T-helper 2 cell treated with Interferon-gamma antibody and Interleukin-4, amounts not matched to agents 5 μg/mL and 100 μg/mL, for 36 hours (primary cell): ENCODE measurements at regions not wholly inside any gene's neighbourhood (a gene's known extent, or its start where the extent isn't known, plus 50 kb on each side); places are given as distances from the start of the nearest gene placed in this dataset.

Source experiments
- DNase-seq: peaks from one replicate; pipeline ENCODE4 v3.0.0; 2021; ENCODE audit warnings: low spot score
- H3K27ac Mint-ChIP-seq: one replicate; pipeline ENCODE4 v1.8.0; 2021; ENCODE audit warnings: mild to moderate bottlenecking, mixed read lengths
- H3K27me3 Mint-ChIP-seq: one replicate; pipeline ENCODE4 v1.8.0; 2021; ENCODE audit warnings: low read depth, mixed read lengths
- H3K36me3 Mint-ChIP-seq: one replicate; pipeline ENCODE4 v1.8.0; 2021; ENCODE audit warnings: low read depth, mixed read lengths
- H3K4me1 Mint-ChIP-seq: one replicate; pipeline ENCODE4 v1.8.0; 2021; ENCODE audit warnings: low read depth, mixed read lengths
- H3K4me3 Mint-ChIP-seq: one replicate; pipeline ENCODE4 v1.8.0; 2022; ENCODE audit warnings: mild to moderate bottlenecking, moderate library complexity, mixed read lengths
- H3K9me3 Mint-ChIP-seq: one replicate; pipeline ENCODE4 v1.8.0; 2021; ENCODE audit warnings: mixed read lengths

DNA sequence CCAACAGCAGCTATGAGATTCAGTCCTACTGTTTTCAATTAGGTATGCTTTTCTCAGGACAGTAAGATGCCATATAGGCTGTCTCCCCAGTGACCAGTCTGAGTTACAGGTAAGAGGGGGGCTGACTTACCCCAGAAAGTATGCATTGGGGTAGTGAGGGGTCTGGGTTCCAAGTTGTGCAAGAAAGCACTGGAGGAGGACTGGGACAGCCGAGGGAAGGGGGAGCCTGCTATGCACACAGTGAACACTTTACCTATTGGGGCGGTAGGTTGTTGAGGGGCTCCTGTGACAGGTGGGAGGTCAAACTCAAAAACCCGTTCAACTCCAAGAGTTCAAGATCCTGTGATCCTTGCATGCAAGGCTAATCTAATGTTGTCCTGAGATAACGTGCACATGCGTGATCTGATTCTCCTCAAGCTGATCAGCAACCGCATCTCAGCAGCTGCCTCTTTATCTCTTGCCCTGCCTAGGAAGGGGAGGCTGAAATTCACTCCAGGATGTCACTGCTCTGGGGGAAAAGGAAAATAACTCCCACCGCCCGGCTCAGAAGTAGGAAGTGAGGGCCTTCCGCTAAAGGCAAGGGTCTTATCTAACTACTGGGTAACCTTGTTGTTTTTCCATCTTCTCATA, 108.8 kb upstream of the KIT start:
- H3K4me3 Mint-ChIP-seq = no peak overlapping the region

DNA sequence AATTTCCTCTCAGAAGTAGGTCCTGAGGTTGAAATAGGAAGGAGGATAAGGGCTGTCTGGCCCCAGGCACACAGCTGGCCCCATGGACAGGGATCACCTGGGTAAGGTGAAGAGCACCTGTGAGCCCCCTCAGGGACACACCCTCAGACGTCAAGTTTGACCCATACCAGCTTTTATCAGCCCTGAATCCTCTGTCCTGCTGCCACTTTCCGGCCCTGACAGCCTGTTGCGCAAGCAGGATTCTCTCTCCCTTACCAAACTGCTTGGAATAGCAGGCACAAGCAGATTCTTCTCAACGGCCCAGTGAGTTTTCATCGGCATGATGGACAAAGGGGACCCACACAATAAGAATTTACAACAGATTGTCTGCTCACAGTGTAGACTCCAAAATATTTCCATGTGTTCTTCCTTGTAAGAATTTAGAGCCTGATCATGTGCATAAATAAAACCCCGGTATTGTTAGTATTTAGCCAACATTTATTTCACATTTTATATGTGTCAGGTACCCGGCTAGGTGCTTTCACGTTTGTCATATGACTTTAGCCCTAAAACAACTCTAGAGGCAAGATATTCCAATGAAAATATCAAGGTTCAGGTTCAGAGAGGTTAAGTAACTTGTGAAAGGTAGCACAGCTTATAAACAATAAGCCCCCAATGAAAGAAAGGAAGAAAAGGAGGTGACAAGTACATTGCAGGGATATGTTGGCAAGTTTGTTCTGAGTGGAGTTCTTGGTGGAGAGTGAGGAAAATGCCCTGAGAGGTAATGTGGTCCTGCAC, 107.2 kb upstream of the KIT start:
- Mint-ChIP-seq H3K9me3 (no peaks in the 10 kb centered on the region), H3K36me3 (no peaks in the 10 kb centered on the region), H3K27ac (no peak overlapping the region), H3K4me1 (peaks cover 5% of the 10 kb centered on the region), H3K4me3 (no peak overlapping the region), H3K27me3 (no peaks in the 10 kb centered on the region)
- no peak for DNase-seq

More for the DNA sequence above, 108.8 kb upstream of the KIT start:
- H3K4me1 Mint-ChIP-seq = peaks cover 5% of the 10 kb centered on the region
- H3K27ac Mint-ChIP-seq = no peak overlapping the region
- H3K9me3 Mint-ChIP-seq = no peaks in the 10 kb centered on the region
- no peak for DNase-seq
- H3K36me3 Mint-ChIP-seq = no peaks in the 10 kb centered on the region
- H3K27me3 Mint-ChIP-seq = no peaks in the 10 kb centered on the region

DNA sequence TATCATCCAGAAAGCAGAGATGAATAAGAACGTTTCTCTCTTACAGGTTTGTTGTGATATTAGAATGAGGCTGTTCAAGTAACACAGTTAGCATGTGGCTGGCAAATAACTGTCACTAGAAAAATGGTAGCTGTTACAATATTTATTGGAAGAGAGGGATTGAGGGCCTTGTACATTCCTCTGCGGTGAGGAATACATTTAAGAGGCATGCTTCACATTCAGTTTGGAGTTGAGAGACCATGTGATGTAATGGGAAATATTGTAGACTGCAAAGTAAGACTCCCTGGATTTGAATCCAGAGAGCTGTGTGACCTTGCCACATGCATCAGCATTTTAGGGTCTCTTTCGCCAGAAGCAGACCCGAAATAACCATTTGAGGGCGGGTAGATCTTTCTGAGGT, 104.8 kb upstream of the KIT start:
- no peak for DNase-seq
- Mint-ChIP-seq H3K4me3 (no peak overlapping the region), H3K9me3 (no peaks in the 10 kb centered on the region), H3K36me3 (no peaks in the 10 kb centered on the region), H3K27me3 (no peaks in the 10 kb centered on the region), H3K27ac (no peak overlapping the region), H3K4me1 (no peaks in the 10 kb centered on the region)

DNA sequence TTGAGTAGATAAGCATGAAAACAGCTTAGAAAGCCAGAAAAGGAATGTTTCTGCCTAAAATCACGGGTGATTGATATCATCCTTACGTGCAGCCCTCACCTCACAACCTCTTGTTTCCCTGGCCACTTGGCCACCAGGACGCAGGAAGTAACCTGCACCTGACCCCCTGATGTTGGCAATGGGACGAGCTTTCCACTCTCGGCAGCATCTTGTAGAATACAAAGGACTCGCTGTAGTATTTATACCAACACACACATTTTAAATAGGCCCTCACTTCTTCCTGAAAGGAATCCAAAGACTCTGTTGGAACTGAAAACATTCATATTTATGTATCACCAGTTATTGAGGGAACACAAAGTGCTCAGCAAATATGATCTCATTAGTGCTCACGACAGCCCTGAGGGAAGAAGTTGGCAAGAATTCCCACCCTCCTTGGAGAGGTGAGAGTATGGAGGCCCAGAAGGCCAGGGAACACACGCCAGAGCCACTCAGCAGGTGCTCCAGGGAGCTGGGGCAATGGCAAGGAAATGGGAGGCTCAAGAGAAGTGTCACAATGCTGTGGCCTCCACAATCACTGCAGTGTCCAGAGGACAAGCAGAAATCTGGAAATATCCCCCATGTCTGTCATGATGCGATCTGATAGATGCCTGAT, 103.3 kb upstream of the KIT start:
- H3K27me3 Mint-ChIP-seq = no peaks in the 10 kb centered on the region
- no peaks in the 10 kb centered on the region for H3K36me3 Mint-ChIP-seq
- DNase-seq = no peak
- no peaks in the 10 kb centered on the region for H3K4me1 Mint-ChIP-seq
- no peaks in the 10 kb centered on the region for H3K9me3 Mint-ChIP-seq
- H3K27ac Mint-ChIP-seq = no peak overlapping the region
- no peak overlapping the region for H3K4me3 Mint-ChIP-seq

DNA sequence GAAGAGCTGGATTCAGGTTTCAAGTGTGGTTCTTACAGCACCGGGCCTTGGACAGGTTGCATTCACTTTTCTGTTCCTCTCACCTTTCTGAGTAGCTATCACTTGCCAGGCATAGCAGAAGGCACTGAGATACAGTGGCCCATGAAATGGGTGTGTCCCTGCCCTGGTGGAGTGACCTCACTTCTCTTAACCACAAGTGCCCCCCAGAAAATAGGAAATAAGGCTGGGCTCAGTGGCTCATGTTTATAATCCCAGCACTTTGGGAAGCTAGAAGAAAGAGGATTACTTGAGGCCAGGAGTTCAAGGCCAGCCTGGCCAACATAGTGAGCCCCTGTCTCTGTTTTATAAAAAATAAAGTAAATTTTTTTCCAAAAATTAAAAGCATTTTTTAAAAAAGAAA, 101.7 kb upstream of the KIT start:
- no peaks in the 10 kb centered on the region for H3K27me3 Mint-ChIP-seq
- no peak overlapping the region for H3K27ac Mint-ChIP-seq
- no peaks in the 10 kb centered on the region for H3K4me1 Mint-ChIP-seq
- no peak overlapping the region for H3K4me3 Mint-ChIP-seq
- no peaks in the 10 kb centered on the region for H3K9me3 Mint-ChIP-seq
- no peak for DNase-seq
- no peaks in the 10 kb centered on the region for H3K36me3 Mint-ChIP-seq

DNA sequence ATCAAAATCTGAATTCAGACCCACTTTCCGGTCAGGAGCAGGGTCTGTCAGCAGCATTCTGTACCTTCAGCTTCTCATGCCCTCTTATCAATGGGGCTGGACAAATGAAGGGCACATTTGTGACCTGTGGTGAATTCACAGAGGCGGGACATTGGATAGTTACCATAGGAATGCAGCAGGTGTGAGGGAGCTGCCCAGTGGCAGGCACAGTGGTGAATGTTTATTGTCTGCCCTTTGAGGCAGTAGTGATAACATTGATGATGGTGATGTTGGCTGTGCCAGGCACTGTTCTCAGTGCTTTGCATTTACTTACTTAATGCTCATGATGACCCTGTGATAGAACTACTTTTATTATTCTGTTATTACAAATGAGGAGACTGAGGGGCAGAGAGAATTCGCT, 101.2 kb upstream of the KIT start:
- Mint-ChIP-seq H3K27ac (no peak overlapping the region), H3K36me3 (no peaks in the 10 kb centered on the region), H3K9me3 (no peaks in the 10 kb centered on the region), H3K27me3 (no peaks in the 10 kb centered on the region), H3K4me3 (no peak overlapping the region), H3K4me1 (no peaks in the 10 kb centered on the region)
- DNase-seq = no peak

DNA sequence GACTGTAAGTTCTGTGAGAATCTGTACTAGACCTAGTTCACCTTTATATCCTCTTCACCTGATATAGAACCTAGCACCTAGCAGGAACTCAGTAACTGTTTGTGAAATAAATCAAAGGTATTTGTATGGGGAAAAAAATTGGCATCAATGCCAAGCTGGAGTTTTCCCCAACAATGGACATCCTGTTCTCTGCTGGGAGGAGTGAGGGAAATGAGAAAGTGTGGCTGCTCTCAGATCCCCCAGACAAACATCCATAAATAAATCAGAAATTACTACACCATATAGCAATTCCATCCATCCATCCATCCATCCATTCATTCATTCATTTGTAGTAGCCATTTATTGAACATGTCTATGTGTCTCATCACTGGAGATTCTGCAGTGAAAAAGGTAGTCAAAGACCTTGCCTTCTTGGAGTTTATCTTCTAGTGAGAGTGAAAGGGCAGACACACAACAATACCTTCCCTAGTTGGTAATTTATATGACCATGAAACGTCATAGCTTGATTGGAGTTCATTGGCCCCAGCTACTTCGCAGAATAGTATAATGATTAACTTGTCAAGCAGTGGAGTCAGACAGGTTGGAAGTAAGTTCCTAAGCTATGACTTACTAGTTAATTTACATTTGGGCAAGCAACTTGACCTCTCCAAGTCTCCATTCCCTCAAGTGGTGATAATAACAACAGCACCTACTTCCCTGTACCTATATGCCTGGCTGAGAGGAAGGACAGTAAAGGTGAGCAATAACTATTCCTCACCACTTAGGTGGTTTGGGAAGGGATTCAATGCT, 98.7 kb upstream of the KIT start:
- Mint-ChIP-seq H3K4me1 (no peaks in the 10 kb centered on the region), H3K27ac (no peak overlapping the region), H3K9me3 (no peaks in the 10 kb centered on the region), H3K27me3 (no peaks in the 10 kb centered on the region), H3K36me3 (no peaks in the 10 kb centered on the region), H3K4me3 (no peak overlapping the region)
- DNase-seq = no peak

DNA sequence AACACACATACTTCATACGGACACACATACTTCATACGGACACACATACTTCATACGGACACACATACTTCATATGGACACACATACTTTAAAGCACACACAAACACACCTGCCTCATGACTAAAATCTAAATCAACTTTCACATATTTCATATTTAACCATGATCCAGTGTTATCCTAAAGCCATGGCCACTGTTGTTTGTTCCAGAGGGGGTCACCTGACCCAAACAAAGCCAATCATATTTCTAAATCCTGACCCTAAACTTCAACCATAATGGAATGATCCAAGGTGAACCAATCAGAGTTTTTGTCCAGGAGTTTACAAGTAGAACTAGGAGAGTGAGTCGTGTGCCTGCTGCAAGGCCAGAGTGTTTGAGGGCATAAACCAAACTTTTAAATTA, 97.2 kb upstream of the KIT start:
- H3K4me3 Mint-ChIP-seq = no peak overlapping the region
- no peak for DNase-seq
- H3K4me1 Mint-ChIP-seq = no peaks in the 10 kb centered on the region
- no peaks in the 10 kb centered on the region for H3K36me3 Mint-ChIP-seq
- no peak overlapping the region for H3K27ac Mint-ChIP-seq
- H3K9me3 Mint-ChIP-seq = no peaks in the 10 kb centered on the region
- no peaks in the 10 kb centered on the region for H3K27me3 Mint-ChIP-seq

DNA sequence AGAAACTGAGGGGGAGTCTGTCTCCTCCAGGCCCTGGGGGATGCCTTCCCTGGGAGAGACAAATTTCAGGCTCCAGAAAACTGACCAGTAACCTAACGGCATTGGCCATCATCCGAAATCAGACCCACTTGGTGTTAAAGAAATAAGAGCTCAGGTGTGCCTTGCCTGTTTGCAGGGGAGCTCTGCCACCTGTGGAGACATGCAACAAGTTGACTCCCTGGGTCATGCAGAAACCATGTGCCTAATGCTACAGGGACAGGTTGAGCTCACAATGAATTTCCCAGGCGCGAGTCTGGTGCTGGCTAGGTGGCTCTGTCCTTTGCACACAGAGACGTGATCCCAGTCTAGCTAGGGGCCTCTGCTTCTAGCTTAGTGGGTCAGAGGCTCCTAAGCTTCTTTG, 95.8 kb upstream of the KIT start:
- no peaks in the 10 kb centered on the region for H3K27me3 Mint-ChIP-seq
- H3K4me3 Mint-ChIP-seq = no peak overlapping the region
- no peaks in the 10 kb centered on the region for H3K4me1 Mint-ChIP-seq
- H3K9me3 Mint-ChIP-seq = no peaks in the 10 kb centered on the region
- no peak overlapping the region for H3K27ac Mint-ChIP-seq
- DNase-seq = no peak
- H3K36me3 Mint-ChIP-seq = no peaks in the 10 kb centered on the region

DNA sequence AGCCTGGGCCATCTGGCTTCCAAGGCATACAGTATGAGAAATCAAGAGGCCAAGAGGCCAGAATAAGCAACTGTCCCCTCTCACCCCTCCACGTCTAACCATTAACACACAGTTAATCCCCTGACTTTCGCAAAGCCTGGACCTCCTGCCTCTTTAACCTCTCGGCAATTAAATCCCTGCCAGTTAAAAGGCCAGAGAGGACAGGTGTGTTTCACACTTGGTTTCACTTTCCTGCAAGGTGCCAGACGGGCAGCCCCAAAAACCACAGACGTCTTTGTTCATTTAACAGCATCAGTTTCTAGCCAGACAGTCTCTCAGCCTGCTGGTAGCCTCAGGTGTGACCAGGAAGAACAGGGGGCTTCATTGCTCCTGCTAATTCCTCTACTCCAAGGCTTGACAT, 91.1 kb upstream of the KIT start:
- H3K4me3 Mint-ChIP-seq = no peak overlapping the region
- no peaks in the 10 kb centered on the region for H3K27me3 Mint-ChIP-seq
- H3K4me1 Mint-ChIP-seq = no peaks in the 10 kb centered on the region
- no peak for DNase-seq
- H3K9me3 Mint-ChIP-seq = no peaks in the 10 kb centered on the region
- no peak overlapping the region for H3K27ac Mint-ChIP-seq
- no peaks in the 10 kb centered on the region for H3K36me3 Mint-ChIP-seq

DNA sequence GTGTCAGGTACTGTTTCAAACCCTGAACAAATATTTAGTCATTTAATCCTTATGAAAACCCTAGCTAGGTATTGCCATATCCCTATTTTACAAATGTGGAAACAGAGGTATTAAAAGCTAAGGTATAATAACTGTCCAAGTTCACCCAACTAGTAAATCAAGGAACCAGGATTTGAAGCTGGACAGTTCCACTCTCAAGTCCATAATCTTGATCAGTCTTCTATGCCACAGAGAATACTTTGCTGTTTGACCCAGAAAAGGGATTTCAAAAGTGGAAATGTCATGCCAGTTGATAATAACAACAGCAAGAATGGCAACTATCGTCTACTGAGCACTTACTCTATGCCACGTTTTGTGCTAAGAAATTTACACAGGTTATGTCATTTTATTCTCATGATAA, 90.4 kb upstream of the KIT start:
- Mint-ChIP-seq H3K27ac (no peak overlapping the region), H3K4me3 (no peak overlapping the region), H3K36me3 (no peaks in the 10 kb centered on the region), H3K9me3 (no peaks in the 10 kb centered on the region), H3K27me3 (no peaks in the 10 kb centered on the region), H3K4me1 (no peaks in the 10 kb centered on the region)
- DNase-seq = no peak

DNA sequence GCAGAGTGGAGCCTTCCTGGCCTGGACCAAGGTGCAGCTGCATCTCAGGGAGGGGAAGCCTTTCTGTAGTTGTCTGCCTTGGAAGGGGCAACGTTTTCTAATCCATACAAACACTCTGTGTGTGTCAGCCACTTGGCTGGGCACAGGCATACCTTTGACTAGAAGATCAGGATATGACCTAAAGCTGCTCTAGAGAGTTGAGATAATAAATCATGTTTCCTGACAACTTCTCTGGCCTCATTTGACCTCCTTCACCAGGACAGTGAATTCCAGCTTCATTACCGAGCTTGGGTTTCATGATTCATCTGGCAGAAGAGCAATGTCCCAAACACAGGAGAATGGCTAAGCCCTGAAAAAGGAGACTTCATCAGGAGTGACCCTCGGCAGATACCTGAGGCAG, 89.6 kb upstream of the KIT start:
- H3K4me3 Mint-ChIP-seq = no peak overlapping the region
- no peak for DNase-seq
- H3K27me3 Mint-ChIP-seq = no peaks in the 10 kb centered on the region
- H3K9me3 Mint-ChIP-seq = no peaks in the 10 kb centered on the region
- H3K27ac Mint-ChIP-seq = no peak overlapping the region
- no peaks in the 10 kb centered on the region for H3K4me1 Mint-ChIP-seq
- no peaks in the 10 kb centered on the region for H3K36me3 Mint-ChIP-seq

DNA sequence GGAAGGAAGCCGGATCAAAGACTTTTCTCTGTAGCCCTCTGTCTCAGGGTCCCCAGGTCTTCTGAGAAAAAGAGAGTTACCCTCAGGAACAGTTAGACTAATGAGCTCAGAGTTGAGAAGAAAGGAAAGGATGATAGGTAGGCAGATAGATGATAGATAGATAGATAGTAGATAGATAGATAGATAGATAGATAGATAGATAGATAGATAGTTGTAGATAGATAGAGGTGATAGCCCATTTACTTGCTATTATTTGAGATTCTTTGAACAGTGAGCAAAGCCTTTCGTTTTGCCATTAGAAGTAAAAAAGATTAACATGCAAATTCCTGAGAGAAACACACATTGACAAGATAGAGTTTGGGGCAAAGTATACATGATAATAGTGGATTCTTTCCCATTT, 86.9 kb upstream of the KIT start:
- no peaks in the 10 kb centered on the region for H3K9me3 Mint-ChIP-seq
- no peak for DNase-seq
- H3K4me3 Mint-ChIP-seq = no peak overlapping the region
- peaks cover 3% of the 10 kb centered on the region for H3K27me3 Mint-ChIP-seq
- H3K36me3 Mint-ChIP-seq = no peaks in the 10 kb centered on the region
- no peak overlapping the region for H3K27ac Mint-ChIP-seq
- H3K4me1 Mint-ChIP-seq = no peaks in the 10 kb centered on the region
